Breast epithelium (tissue), 3 donors: ENCODE measurements at regions not wholly inside any gene's neighbourhood (a gene's known extent, or its start where the extent isn't known, plus 50 kb on each side); places are given as distances from the start of the nearest gene placed in this dataset.

Experiments used
- POLR2A ChIP-seq: fragments of 450-650 bp; IDR thresholded peaks from one replicate; pipeline ENCODE4 v1.6.1; 2016; ENCODE audit warnings: antibody characterized with exemption, mild to moderate bottlenecking, moderate library complexity
- TF ChIP-seq, protein P1 (sequence below), 3 donors: fragments of 450-650 bp; IDR thresholded peaks; one replicate each; pipeline ENCODE4 v1.5.1; 2016 to 2017; ENCODE audit warnings: antibody characterized with exemption in 3 of 3, mild to moderate bottlenecking in 3 of 3, moderate library complexity in 3 of 3

DNA sequence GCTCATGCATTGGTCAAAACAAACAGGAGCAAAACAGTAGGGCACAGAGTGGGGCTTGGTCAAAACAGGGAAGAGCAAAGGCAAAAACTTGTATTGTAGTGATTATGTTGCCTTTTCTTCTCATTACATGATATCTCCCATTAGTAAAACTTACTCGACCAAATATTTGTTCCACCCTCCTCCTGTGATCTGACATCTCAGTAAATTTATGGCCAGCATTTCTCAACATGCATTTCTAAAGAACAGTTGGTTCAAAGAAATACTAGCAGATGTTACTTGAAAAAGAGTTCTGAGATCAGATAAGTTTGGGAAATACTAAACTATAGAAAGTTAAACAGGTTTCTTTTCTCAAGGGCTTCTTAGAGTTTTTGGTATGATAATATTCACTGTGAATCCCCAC is 423.1 kb downstream of the FIGN start:
- no peak for TF ChIP-seq POLR2A
- TF ChIP-seq, protein P1, sequence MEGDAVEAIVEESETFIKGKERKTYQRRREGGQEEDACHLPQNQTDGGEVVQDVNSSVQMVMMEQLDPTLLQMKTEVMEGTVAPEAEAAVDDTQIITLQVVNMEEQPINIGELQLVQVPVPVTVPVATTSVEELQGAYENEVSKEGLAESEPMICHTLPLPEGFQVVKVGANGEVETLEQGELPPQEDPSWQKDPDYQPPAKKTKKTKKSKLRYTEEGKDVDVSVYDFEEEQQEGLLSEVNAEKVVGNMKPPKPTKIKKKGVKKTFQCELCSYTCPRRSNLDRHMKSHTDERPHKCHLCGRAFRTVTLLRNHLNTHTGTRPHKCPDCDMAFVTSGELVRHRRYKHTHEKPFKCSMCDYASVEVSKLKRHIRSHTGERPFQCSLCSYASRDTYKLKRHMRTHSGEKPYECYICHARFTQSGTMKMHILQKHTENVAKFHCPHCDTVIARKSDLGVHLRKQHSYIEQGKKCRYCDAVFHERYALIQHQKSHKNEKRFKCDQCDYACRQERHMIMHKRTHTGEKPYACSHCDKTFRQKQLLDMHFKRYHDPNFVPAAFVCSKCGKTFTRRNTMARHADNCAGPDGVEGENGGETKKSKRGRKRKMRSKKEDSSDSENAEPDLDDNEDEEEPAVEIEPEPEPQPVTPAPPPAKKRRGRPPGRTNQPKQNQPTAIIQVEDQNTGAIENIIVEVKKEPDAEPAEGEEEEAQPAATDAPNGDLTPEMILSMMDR (IDR thresholded peaks at IDR 0.05), result no peak
